Activated CD4-positive, alpha-beta T cell treated with anti-CD3 and anti-CD28 coated beads, Interleukin-2, amount 10 ng/mL, durations not matched to agents 7 days and 5 days (primary cell): ENCODE measurements at regions not wholly inside any gene's neighbourhood (a gene's known extent, or its start where the extent isn't known, plus 50 kb on each side); places are given as distances from the start of the nearest gene placed in this dataset.

Experiments used
- CTCF ChIA-PET: fragments of 350-600 bp; sonication (Branson Sonifier 250); formaldehyde crosslinking; loops from one replicate; lab custom pipeline; 2021; ENCODE audit warnings: antibody characterized with exemption; lab: Charles Lee
- POLR2A ChIA-PET: fragments of 350-600 bp; sonication (Branson Sonifier 250); formaldehyde crosslinking; loops from one replicate; lab custom pipeline; 2021; ENCODE audit warnings: antibody characterized with exemption; lab: Charles Lee
- DNase-seq: peaks from one replicate; pipeline ENCODE4 v3.0.0-alpha.2; 2020
- H3K27ac Mint-ChIP-seq: one replicate; pipeline ENCODE4 v1.8.0; 2021; ENCODE audit warnings: mild to moderate bottlenecking, moderate library complexity, mixed read lengths
- H3K27me3 Mint-ChIP-seq: one replicate; pipeline ENCODE4 v1.8.0; 2021; ENCODE audit warnings: mixed read lengths
- H3K36me3 Mint-ChIP-seq: one replicate; pipeline ENCODE4 v1.8.0; 2021; ENCODE audit warnings: low read depth, mixed read lengths
- H3K4me1 Mint-ChIP-seq: one replicate; pipeline ENCODE4 v1.8.0; 2021; ENCODE audit warnings: mixed read lengths
- H3K4me3 Mint-ChIP-seq: one replicate; pipeline ENCODE4 v1.8.0; 2021; ENCODE audit warnings: mild to moderate bottlenecking, moderate library complexity, mixed read lengths
- H3K9me3 Mint-ChIP-seq: one replicate; pipeline ENCODE4 v1.8.0; 2021; ENCODE audit warnings: mixed read lengths

DNA sequence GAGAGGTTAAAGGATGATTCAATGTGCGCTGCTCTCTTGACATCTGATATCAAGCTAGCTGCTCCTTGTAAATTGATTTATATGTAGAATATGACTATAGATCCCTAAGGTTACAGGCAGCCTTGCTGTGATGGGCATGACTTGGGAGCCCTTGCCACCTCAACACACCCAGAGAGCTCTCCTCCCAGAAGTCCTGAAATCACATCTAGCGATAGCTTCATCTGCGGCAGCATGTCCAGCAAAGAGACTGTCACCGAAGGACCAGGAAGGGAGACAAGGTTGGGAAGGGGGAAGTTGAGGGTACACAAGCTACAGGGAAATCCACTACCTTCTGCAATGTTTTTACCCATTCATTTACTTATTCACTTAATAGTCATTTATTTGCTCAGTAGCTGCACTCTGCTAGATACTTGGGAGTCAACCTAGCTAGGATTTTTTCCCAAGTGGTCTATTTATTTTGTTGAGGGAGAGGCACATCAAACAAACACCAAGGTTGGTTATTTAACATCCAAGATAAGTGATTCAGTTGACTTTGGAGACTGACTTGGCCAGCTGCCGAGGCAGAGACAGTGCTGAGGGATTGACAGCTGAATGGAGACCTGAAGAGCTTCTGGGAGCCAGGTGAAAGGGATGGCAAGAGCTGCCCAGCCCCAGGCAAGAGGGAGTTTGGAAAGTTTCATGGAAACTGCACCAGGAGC, 205.8 kb upstream of the IL12A start:
- H3K4me1 Mint-ChIP-seq: no peaks in the 10 kb centered on the region
- H3K36me3 Mint-ChIP-seq: no peaks in the 10 kb centered on the region
- no peak overlapping the region for H3K4me3 Mint-ChIP-seq
- H3K27ac Mint-ChIP-seq: no peak overlapping the region
- no peaks in the 10 kb centered on the region for H3K9me3 Mint-ChIP-seq
- DNase-seq: no peak
- peaks cover 6% of the 10 kb centered on the region for H3K27me3 Mint-ChIP-seq
- ChIA-PET CTCF (interaction anchor here (1.0 kb wide), 1 partner anchor 50 kb away, joined by 3 read pairs; no protein-coding TSS in a partner anchor), POLR2A (interaction anchor here (0.5 kb wide), 1 partner anchor 502 kb away, joined by 3 read pairs; no protein-coding TSS in a partner anchor)

DNA sequence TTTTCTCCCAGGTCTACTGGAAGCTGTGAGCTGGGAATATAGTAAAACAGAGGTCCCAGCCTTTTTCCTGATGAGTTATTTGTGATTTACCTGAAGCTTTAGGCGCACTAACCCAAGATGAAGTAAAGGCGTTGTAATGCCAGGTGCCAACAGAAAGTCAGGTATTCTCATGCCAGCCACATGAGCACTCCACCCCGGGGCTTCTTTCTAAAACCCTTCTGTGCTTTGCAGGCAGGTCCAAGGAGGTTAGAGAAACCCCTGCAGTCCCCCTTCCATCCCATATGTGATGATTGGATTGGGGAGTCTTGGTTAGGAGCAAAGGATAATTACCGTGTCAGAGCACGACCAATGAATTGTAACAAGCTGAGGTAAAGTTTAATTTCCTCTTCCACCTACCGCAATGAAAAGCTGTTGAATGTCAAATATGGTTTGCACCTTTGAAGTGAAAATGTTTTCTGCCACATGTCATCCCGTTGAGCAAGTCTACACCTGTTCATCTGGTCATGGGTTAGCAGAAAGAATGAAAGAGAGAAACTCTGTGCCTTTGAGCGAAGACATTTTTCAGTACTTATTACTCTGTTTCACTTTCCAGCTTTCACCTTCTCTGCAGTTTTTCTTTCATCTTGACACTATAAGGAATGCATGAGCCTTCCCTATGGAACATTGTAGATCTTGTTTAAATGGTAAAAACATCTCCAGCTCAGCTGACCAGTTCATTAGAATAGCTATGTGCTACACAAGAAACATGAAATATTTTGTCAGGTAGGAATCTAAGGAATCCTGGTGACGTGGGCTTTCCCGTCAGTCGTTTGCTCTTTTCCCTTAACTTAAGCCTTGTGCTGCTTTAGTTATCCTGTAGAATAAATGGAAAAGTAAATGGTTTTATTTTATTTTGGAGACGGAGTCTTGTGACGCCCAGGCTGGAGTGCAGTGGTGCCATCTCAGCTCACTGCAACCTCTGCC, 204.6 kb upstream of the IL12A start:
- H3K27ac Mint-ChIP-seq: no peak overlapping the region
- peaks cover 6% of the 10 kb centered on the region for H3K27me3 Mint-ChIP-seq
- H3K4me3 Mint-ChIP-seq: no peak overlapping the region
- no peaks in the 10 kb centered on the region for H3K9me3 Mint-ChIP-seq
- POLR2A ChIA-PET: interaction anchor here (0.5 kb wide), 1 partner anchor 504 kb away, joined by 3 read pairs; no protein-coding TSS in a partner anchor
- H3K36me3 Mint-ChIP-seq: no peaks in the 10 kb centered on the region
- no peak for DNase-seq
- CTCF ChIA-PET: interaction anchor here (1.0 kb wide), 1 partner anchor 16 kb away, joined by 3 read pairs; no protein-coding TSS in a partner anchor
- H3K4me1 Mint-ChIP-seq: no peaks in the 10 kb centered on the region

GRCh38 chr3:159785273-159785708, 203.3 kb upstream of the IL12A start:
- peaks cover 9% of the 10 kb centered on the region for H3K27me3 Mint-ChIP-seq
- CTCF ChIA-PET: interaction anchor here (0.7 to 1.0 kb wide), 2 partner anchors 17 to 88 kb away, joined by 3 to 5 read pairs; no protein-coding TSS in a partner anchor
- H3K4me3 Mint-ChIP-seq: no peak overlapping the region
- POLR2A ChIA-PET: no interaction called here
- no peaks in the 10 kb centered on the region for H3K36me3 Mint-ChIP-seq
- no peaks in the 10 kb centered on the region for H3K4me1 Mint-ChIP-seq
- no peak overlapping the region for H3K27ac Mint-ChIP-seq
- no peak for DNase-seq
- H3K9me3 Mint-ChIP-seq: no peaks in the 10 kb centered on the region

DNA sequence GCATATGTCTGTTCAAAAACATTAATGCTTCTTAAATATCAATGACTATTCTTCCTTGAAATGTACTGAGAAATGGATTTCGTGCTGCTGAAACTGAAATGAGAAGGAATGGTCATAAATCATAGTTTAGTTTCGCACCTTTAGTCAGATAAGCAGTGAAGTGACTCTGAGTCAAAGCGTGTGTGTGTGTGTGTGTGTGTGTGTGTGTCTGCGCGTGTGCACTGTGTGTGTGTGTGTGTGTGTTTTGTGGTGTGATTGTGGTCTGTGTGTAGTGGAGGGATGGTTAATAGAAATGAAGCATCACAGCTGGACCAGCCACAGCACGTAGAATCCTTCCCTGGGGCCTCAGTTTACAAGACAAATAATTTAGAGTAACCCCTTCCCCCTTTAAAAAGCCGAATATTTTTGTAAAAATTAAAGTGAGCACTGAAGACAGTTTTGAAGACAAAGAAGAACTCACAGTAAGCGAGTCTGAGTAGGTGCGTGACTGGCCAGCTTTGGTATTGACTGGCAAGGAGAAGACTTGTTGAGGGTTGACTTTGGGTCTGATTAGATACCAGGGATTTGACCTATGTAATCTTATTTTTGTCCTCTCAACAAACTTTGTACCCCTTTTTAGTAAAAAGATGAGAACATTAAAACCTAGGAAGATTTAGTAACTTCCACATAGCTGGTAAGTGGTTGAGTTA, 202.0 kb upstream of the IL12A start:
- Mint-ChIP-seq H3K36me3 (no peaks in the 10 kb centered on the region), H3K4me1 (no peaks in the 10 kb centered on the region)
- CTCF ChIA-PET: no interaction called here

GRCh38 chr3:159787178-159787574, 201.5 kb upstream of the IL12A start:
- Mint-ChIP-seq H3K27ac (no peak overlapping the region), H3K9me3 (no peaks in the 10 kb centered on the region), H3K4me1 (no peaks in the 10 kb centered on the region), H3K4me3 (no peak overlapping the region), H3K27me3 (peaks cover 9% of the 10 kb centered on the region), H3K36me3 (no peaks in the 10 kb centered on the region)
- no peak for DNase-seq
- POLR2A ChIA-PET: no interaction called here
- CTCF ChIA-PET: no interaction called here

More for the DNA sequence above, 202.0 kb upstream of the IL12A start:
- peaks cover 9% of the 10 kb centered on the region for H3K27me3 Mint-ChIP-seq
- no peak overlapping the region for H3K27ac Mint-ChIP-seq
- H3K9me3 Mint-ChIP-seq: no peaks in the 10 kb centered on the region
- POLR2A ChIA-PET: no interaction called here
- no peak for DNase-seq
- no peak overlapping the region for H3K4me3 Mint-ChIP-seq

DNA sequence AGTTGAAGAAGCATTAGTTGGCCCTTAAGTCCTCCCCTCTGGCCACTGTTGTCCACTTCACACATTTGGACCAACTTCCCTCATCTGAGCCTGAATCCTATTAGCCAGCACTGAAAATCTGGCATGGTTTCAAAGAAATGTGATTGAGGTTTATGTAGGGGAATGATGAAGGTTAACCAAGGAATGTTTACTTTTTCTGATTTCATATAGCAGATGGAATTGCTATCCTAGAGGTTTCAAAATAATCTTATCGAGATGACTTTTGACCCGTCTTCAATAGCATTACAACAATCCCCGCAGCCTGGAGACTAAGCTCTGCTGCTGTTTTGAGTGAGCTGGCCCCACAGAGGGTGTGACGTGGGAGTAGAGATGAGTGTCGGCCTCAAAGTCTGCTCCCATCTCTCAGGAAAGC, 200.8 kb upstream of the IL12A start:
- ChIA-PET POLR2A (no interaction called here), CTCF (interaction anchor here (0.6 kb wide), 1 partner anchor 8 kb away, joined by 3 read pairs; no protein-coding TSS in a partner anchor)
- Mint-ChIP-seq H3K4me3 (no peak overlapping the region), H3K27ac (no peak overlapping the region), H3K9me3 (no peaks in the 10 kb centered on the region), H3K36me3 (no peaks in the 10 kb centered on the region), H3K27me3 (peaks cover 9% of the 10 kb centered on the region), H3K4me1 (no peaks in the 10 kb centered on the region)
- no peak for DNase-seq

DNA sequence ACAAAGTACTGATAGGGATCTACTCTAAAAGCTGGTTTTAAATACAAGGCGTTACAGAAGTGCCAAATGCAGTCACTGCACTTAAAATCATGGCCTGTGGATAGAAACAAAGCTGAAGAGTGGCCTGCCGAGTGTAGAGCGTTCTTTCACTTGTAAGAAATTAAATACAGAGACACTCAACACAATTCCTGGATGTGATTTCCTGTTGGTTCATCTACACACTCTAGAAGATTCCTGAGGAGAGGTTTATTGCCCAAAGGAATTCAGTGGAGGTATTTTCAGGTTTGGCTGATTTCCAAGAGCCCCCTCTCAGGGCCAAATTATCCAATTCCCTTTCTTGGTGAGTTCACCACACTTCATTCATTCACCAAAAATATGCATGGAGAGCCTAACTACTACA, 200.3 kb upstream of the IL12A start:
- Mint-ChIP-seq H3K27me3 (peaks cover 9% of the 10 kb centered on the region), H3K9me3 (no peaks in the 10 kb centered on the region), H3K36me3 (no peaks in the 10 kb centered on the region), H3K4me1 (no peaks in the 10 kb centered on the region), H3K27ac (no peak overlapping the region), H3K4me3 (no peak overlapping the region)
- POLR2A ChIA-PET: no interaction called here
- DNase-seq: no peak
- CTCF ChIA-PET: interaction anchor here (0.6 kb wide), 1 partner anchor 9 kb away, joined by 3 read pairs; no protein-coding TSS in a partner anchor

DNA sequence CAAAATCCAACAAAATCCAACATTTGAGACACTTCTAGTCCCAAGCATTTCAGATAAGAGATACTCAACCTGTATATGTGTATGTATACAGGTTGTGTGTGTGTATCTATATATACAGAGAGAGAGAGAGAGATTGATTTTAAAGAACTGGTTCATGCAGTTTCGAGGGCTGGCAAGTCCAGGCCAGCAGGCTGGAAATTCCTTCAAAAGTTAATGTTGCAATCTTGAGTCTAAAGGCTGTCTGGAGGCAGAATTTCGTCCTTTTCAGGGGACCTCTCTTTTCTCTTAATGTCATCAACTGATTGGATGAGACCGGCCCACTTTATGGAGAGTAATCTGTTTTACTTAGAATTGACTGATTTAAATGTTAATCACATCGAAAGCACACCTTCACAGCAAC, 199.6 kb upstream of the IL12A start:
- no peak overlapping the region for H3K27ac Mint-ChIP-seq
- H3K36me3 Mint-ChIP-seq: no peaks in the 10 kb centered on the region
- H3K4me3 Mint-ChIP-seq: no peak overlapping the region
- no peaks in the 10 kb centered on the region for H3K9me3 Mint-ChIP-seq
- peaks cover 9% of the 10 kb centered on the region for H3K27me3 Mint-ChIP-seq
- CTCF ChIA-PET: no interaction called here
- POLR2A ChIA-PET: no interaction called here
- no peak for DNase-seq
- H3K4me1 Mint-ChIP-seq: no peaks in the 10 kb centered on the region

GRCh38 chr3:159789742-159790635, 198.6 kb upstream of the IL12A start:
- POLR2A ChIA-PET: no interaction called here
- CTCF ChIA-PET: no interaction called here
- no peaks in the 10 kb centered on the region for H3K36me3 Mint-ChIP-seq
- H3K9me3 Mint-ChIP-seq: no peaks in the 10 kb centered on the region
- H3K27ac Mint-ChIP-seq: no peak overlapping the region
- H3K4me3 Mint-ChIP-seq: no peak overlapping the region
- peaks cover 9% of the 10 kb centered on the region for H3K27me3 Mint-ChIP-seq
- H3K4me1 Mint-ChIP-seq: no peaks in the 10 kb centered on the region
- DNase-seq: no peak

GRCh38 chr3:159791336-159791735, 197.3 kb upstream of the IL12A start:
- no peaks in the 10 kb centered on the region for H3K36me3 Mint-ChIP-seq
- no peak overlapping the region for H3K27ac Mint-ChIP-seq
- no peak for DNase-seq
- no peaks in the 10 kb centered on the region for H3K9me3 Mint-ChIP-seq
- no peak overlapping the region for H3K4me3 Mint-ChIP-seq
- no peaks in the 10 kb centered on the region for H3K4me1 Mint-ChIP-seq
- ChIA-PET CTCF (no interaction called here), POLR2A (no interaction called here)
- H3K27me3 Mint-ChIP-seq: peaks cover 7% of the 10 kb centered on the region

DNA sequence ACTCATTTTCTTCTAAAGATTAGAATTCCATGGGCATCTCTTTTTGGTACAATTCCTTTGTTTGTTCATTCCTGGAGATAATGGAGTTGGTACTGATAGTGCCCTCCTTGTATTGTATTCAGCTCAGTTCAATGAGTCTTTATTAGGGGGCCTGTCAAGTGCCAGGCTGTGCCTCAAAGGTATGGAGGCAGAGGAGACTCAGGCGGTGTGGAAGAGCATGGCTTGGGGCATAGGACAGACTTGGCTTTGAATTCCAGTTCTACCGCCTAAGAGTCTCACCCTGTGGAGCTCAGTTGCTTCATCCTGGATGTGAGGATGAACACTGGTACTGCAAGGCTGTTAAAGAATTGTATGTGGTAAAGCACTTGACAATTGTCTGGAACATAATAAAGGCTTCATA, 196.6 kb upstream of the IL12A start:
- Mint-ChIP-seq H3K4me1 (no peaks in the 10 kb centered on the region), H3K27ac (no peak overlapping the region), H3K4me3 (no peak overlapping the region), H3K9me3 (no peaks in the 10 kb centered on the region), H3K27me3 (peaks cover 3% of the 10 kb centered on the region), H3K36me3 (no peaks in the 10 kb centered on the region)
- DNase-seq: no peak
- POLR2A ChIA-PET: no interaction called here
- CTCF ChIA-PET: no interaction called here

GRCh38 chr3:159795042-159795441, 193.6 kb upstream of the IL12A start:
- no peaks in the 10 kb centered on the region for H3K27me3 Mint-ChIP-seq
- H3K27ac Mint-ChIP-seq: no peak overlapping the region
- no peak for DNase-seq
- H3K4me3 Mint-ChIP-seq: no peak overlapping the region
- POLR2A ChIA-PET: no interaction called here
- CTCF ChIA-PET: no interaction called here
- no peaks in the 10 kb centered on the region for H3K4me1 Mint-ChIP-seq
- H3K9me3 Mint-ChIP-seq: no peaks in the 10 kb centered on the region
- no peaks in the 10 kb centered on the region for H3K36me3 Mint-ChIP-seq
